ENCODE measurements at regions not wholly inside any gene's neighbourhood (a gene's known extent, or its start where the extent isn't known, plus 50 kb on each side); places are given as distances from the start of the nearest gene placed in this dataset.

- TF ChIP-seq CTCF (conservative IDR thresholded peaks at IDR 0.05; ENCODE audit: low read depth, low read length) (no peak), POLR2A (IDR thresholded peaks at IDR 0.05; ENCODE audit: low read depth, low read length) (no peak), MXI1 (IDR thresholded peaks at IDR 0.05; ENCODE audit: borderline replicate concordance, low read depth, low read length) (no peak), SMC3 (IDR thresholded peaks at IDR 0.05; ENCODE audit: low read depth, low read length) (no peak), CEBPB (IDR thresholded peaks at IDR 0.05; ENCODE audit: low read depth, low read length) (no peak), BHLHE40 (IDR thresholded peaks at IDR 0.05; ENCODE audit: low read depth, low read length) (no peak), MAZ (IDR thresholded peaks at IDR 0.05; ENCODE audit: borderline replicate concordance, low read depth, low read length) (no peak), NFE2L2 (IDR thresholded peaks at IDR 0.05; ENCODE audit: low read depth, low read length) (no peak), RCOR1 (IDR thresholded peaks at IDR 0.05; ENCODE audit: insufficient replicate concordance, low read length) (no peak), RFX5 (IDR thresholded peaks at IDR 0.05; ENCODE audit: low read depth, low read length) (no peak), CHD1 (IDR thresholded peaks at IDR 0.05; ENCODE audit: low read depth, low read length) (no peak)
- TF ChIP-seq, protein P1, sequence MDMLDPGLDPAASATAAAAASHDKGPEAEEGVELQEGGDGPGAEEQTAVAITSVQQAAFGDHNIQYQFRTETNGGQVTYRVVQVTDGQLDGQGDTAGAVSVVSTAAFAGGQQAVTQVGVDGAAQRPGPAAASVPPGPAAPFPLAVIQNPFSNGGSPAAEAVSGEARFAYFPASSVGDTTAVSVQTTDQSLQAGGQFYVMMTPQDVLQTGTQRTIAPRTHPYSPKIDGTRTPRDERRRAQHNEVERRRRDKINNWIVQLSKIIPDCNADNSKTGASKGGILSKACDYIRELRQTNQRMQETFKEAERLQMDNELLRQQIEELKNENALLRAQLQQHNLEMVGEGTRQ (IDR thresholded peaks at IDR 0.05; ENCODE audit: low read depth, low read length), result no peak
- TF ChIP-seq, protein P2, sequence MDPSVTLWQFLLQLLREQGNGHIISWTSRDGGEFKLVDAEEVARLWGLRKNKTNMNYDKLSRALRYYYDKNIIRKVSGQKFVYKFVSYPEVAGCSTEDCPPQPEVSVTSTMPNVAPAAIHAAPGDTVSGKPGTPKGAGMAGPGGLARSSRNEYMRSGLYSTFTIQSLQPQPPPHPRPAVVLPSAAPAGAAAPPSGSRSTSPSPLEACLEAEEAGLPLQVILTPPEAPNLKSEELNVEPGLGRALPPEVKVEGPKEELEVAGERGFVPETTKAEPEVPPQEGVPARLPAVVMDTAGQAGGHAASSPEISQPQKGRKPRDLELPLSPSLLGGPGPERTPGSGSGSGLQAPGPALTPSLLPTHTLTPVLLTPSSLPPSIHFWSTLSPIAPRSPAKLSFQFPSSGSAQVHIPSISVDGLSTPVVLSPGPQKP (IDR thresholded peaks at IDR 0.05; ENCODE audit: borderline replicate concordance, low read depth, low read length), result no peak
Measured at GRCh38 chr2:166792808-166793207, 95.5 kb upstream of the XIRP2 start.
